OCI-LY3 (cell line): ENCODE measurements at regions not wholly inside any gene's neighbourhood (a gene's known extent, or its start where the extent isn't known, plus 50 kb on each side); places are given as distances from the start of the nearest gene placed in this dataset.

Source experiments
- H2AFZ ChIP-seq: fragments of 200-600, 300-600 bp; shearing (Covaris generic); 2 replicates; pipeline ENCODE4 v1.6.0; 2014; ENCODE audit warnings: antibody characterized with exemption, low read depth, low read length
- H3K27ac ChIP-seq: fragments of 200-600, 300-600 bp; sonication (generic); 2 replicates; pipeline ENCODE4 v1.5.1; 2014; ENCODE audit warnings: mild to moderate bottlenecking, low read length, moderate library complexity, mixed read lengths
- H3K27me3 ChIP-seq: fragments of 200-600, 300-600 bp; sonication (generic); 2 replicates; pipeline ENCODE4 v1.6.1; 2014; ENCODE audit warnings: low read depth, low read length, mixed read lengths
- H3K36me3 ChIP-seq: fragments of 200-600, 300-600 bp; sonication (generic); replicated peaks from 2 replicates; pipeline ENCODE3; 2014; ENCODE audit warnings: low read depth, low read length, mixed read lengths
- H3K4me1 ChIP-seq: fragments of 300-600, 200-600 bp; sonication (generic); 2 replicates; pipeline ENCODE4 v1.6.1; 2014; ENCODE audit warnings: low read length, mixed read lengths
- H3K4me2 ChIP-seq: fragments of 200-600, 300-600 bp; sonication (generic); 2 replicates; pipeline ENCODE4 v1.6.1; 2014; ENCODE audit warnings: low read length, mixed read lengths
- H3K4me3 ChIP-seq: fragments of 300-600, 200-600 bp; sonication (generic); 2 replicates; pipeline ENCODE4 v1.5.1; 2014; ENCODE audit warnings: antibody characterized with exemption, mild to moderate bottlenecking, low read length, moderate library complexity
- H3K79me2 ChIP-seq: fragments of 300-600, 200-600 bp; shearing (Covaris generic); 2 replicates; pipeline ENCODE4 v1.6.1; 2014; ENCODE audit warnings: mild to moderate bottlenecking, low read length, mixed read lengths
- H3K9ac ChIP-seq: fragments of 300-600, 200-600 bp; shearing (Covaris generic); 2 replicates; pipeline ENCODE4 v1.6.0; 2014; ENCODE audit warnings: mild to moderate bottlenecking, low read length, moderate library complexity
- H3K9me3 ChIP-seq: fragments of 200-600, 300-600 bp; shearing (Covaris generic); 2 replicates; pipeline ENCODE4 v1.6.1; 2014; ENCODE audit warnings: low read length, mixed read lengths; ENCODE audit not compliant: insufficient read depth
- H4K20me1 ChIP-seq: fragments of 200-600, 300-600 bp; sonication (generic); 2 replicates; pipeline ENCODE4 v1.6.1; 2016; ENCODE audit warnings: low read length, mixed read lengths; ENCODE audit not compliant: insufficient read depth
- EZH2phosphoT487 ChIP-seq: fragments of 200-600 bp; shearing (Covaris generic); IDR thresholded peaks from 2 replicates; pipeline ENCODE4 v1.6.1; 2018; ENCODE audit warnings: antibody characterized with exemption, mixed run types, low read depth
- TF ChIP-seq, protein P1 (sequence below): fragments of 200-600, 300-600 bp; sonication (generic); IDR thresholded peaks from 2 replicates; pipeline ENCODE4 v1.5.1; 2014; ENCODE audit warnings: antibody characterized with exemption, low read length, low read depth

DNA sequence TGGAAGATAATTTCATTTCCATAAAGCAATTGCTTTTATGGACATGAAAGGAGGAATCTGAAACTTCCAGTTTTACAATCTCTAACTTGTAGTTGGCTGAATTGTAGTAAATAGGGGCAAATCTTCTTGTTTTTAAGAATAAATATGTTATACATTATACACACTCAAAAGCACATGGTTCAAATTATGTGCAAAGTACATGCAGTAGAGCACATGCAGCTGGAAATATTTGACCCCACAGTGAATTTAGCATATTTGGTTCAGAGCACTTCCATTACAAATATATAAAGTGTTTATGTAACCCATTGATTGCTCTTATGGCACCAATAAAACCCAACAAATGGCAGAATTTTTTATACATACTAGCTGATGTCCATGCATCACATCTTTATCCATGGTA is 180.5 kb downstream of the IRS2 start:
- Histone ChIP-seq H3K4me2 (no peak overlapping the region), H3K27me3 (no peaks in the 10 kb centered on the region), H3K4me3 (no peak overlapping the region), H3K9me3 (no peaks in the 10 kb centered on the region), H2AFZ (no peak overlapping the region), H3K27ac (no peak overlapping the region), H3K4me1 (no peaks in the 10 kb centered on the region), H3K9ac (no peak overlapping the region), H3K36me3 (no peaks in the 10 kb centered on the region), H3K79me2 (no peaks in the 10 kb centered on the region), H4K20me1 (no peaks in the 10 kb centered on the region)
- TF ChIP-seq EZH2phosphoT487: no peak
- TF ChIP-seq, protein P1, sequence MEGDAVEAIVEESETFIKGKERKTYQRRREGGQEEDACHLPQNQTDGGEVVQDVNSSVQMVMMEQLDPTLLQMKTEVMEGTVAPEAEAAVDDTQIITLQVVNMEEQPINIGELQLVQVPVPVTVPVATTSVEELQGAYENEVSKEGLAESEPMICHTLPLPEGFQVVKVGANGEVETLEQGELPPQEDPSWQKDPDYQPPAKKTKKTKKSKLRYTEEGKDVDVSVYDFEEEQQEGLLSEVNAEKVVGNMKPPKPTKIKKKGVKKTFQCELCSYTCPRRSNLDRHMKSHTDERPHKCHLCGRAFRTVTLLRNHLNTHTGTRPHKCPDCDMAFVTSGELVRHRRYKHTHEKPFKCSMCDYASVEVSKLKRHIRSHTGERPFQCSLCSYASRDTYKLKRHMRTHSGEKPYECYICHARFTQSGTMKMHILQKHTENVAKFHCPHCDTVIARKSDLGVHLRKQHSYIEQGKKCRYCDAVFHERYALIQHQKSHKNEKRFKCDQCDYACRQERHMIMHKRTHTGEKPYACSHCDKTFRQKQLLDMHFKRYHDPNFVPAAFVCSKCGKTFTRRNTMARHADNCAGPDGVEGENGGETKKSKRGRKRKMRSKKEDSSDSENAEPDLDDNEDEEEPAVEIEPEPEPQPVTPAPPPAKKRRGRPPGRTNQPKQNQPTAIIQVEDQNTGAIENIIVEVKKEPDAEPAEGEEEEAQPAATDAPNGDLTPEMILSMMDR: no peak

DNA sequence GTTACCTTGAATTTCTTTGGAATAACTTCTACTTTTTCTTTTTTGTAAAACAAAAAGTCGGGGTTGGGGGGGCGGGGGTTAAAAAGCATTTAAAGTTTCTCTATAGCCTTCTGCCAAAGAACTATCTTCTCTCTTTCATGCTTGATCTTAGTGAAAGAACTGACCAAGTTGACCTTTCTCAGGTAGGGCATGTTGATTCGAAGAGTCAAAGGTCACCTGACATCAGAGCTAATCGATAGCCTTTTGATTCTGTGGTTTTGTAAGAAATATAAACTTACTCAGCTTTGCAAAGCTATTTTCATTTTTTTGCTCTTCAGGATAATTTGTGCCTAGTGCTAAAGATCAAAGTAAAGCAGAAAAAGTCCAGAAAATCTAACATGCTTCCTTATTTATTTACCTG is 181.5 kb downstream of the IRS2 start:
- Histone ChIP-seq H3K79me2 (no peaks in the 10 kb centered on the region), H3K4me1 (no peaks in the 10 kb centered on the region), H3K9me3 (no peaks in the 10 kb centered on the region), H3K4me2 (no peak overlapping the region), H4K20me1 (no peaks in the 10 kb centered on the region), H3K27me3 (no peaks in the 10 kb centered on the region), H3K4me3 (no peak overlapping the region), H3K9ac (no peak overlapping the region), H2AFZ (no peak overlapping the region), H3K36me3 (no peaks in the 10 kb centered on the region), H3K27ac (no peak overlapping the region)
- TF ChIP-seq EZH2phosphoT487: no peak
- TF ChIP-seq, protein P1: no peak

DNA sequence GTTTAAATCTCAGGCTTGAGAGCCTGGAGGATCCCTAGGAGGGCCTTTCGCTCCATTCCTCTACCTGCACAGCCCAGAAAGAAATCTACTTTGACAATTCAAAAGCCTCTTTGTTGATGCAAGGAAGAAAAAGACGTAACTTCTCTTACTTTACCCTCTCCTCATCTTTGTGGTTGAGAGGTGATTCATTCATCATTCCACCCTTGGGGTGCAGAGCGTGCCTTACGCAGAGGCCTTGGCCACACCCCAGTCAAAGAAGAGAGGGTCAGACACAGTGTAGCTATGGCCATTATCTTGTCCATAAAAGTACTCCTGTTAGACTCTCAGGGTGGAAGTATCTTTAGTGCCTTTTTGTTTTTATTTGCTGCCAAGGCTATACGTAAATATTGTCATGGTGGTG is 184.0 kb downstream of the IRS2 start:
- Histone ChIP-seq H3K9me3 (no peaks in the 10 kb centered on the region), H2AFZ (no peak overlapping the region), H3K4me3 (no peak overlapping the region), H3K4me2 (no peak overlapping the region), H3K36me3 (no peaks in the 10 kb centered on the region), H3K27me3 (no peaks in the 10 kb centered on the region), H3K9ac (no peak overlapping the region), H4K20me1 (no peaks in the 10 kb centered on the region), H3K4me1 (no peaks in the 10 kb centered on the region), H3K27ac (no peak overlapping the region), H3K79me2 (no peaks in the 10 kb centered on the region)
- TF ChIP-seq, protein P1: no peak
- TF ChIP-seq EZH2phosphoT487: no peak

DNA sequence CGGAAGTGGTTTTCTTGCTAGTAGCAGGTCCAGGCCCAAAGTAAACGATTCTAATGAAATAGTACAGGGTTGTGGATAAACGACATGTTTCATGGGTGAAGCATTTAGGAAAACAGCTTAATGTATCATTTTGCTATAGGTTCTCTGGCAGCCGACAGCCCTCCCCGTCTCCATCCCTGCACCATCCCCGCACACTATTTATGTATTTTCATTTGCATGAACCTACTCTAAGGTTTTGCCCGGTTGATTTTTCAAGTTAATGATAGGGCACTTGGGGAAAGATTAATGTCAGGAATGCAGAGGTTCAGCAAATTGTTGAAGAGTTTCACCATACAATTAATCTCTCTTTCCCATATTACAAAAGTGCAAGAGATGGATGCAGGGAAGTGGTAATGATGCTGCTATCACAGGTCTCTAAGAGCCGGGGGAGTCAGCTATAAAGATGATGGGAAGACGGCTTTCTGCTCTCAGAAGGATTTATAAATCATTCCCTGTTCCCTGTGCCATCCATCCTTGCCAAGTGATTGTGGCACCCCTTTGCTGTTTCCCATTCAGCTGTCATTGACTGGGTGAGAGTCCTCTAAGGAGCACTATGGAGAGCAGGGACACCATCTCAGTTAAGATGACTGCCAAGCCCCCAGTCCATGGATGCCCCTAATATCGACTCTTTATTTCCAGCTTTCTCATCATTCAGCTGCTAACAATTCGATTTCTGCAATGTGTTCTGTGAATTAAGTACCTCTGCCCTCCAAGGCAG is 186.3 kb downstream of the IRS2 start:
- no peak overlapping the region for H2AFZ ChIP-seq
- no peaks in the 10 kb centered on the region for H3K27me3 ChIP-seq
- TF ChIP-seq, protein P1: no peak
- TF ChIP-seq EZH2phosphoT487: no peak
- no peak overlapping the region for H3K27ac ChIP-seq
- no peaks in the 10 kb centered on the region for H3K79me2 ChIP-seq
- no peaks in the 10 kb centered on the region for H3K36me3 ChIP-seq
- H3K4me2 ChIP-seq: no peak overlapping the region
- no peaks in the 10 kb centered on the region for H3K9me3 ChIP-seq
- H4K20me1 ChIP-seq: no peaks in the 10 kb centered on the region
- no peak overlapping the region for H3K4me3 ChIP-seq
- H3K9ac ChIP-seq: no peak overlapping the region
- H3K4me1 ChIP-seq: no peaks in the 10 kb centered on the region
